OCI-LY7 (cell line): ENCODE measurements at regions not wholly inside any gene's neighbourhood (a gene's known extent, or its start where the extent isn't known, plus 50 kb on each side); places are given as distances from the start of the nearest gene placed in this dataset.

ENCODE experiments used
- BruUV-seq: library from RNA; stranded (reverse); fragments of 400-500 nt; replicated peaks from 2 replicates; lab custom pipeline; 2021; lab: Mats Ljungman, UMichigan
- CTCF ChIA-PET: fragments of 300-600 bp; sonication (Branson Sonifier 250); formaldehyde crosslinking; loops from one replicate; lab custom pipeline; 2022; ENCODE audit warnings: antibody characterized with exemption; ENCODE audit not compliant: unreplicated experiment; lab: Charles Lee
- POLR2A ChIA-PET: fragments of 300-600 bp; sonication (Branson Sonifier 250); formaldehyde crosslinking; loops from one replicate; lab custom pipeline; 2022; ENCODE audit warnings: antibody characterized with exemption; lab: Charles Lee
- DNase-seq: peaks from one replicate; pipeline ENCODE4 v3.0.0-alpha.2; 2015; ENCODE audit warnings: low spot score
- H2AFZ ChIP-seq: fragments of 200-600 bp; sonication (generic), shearing (Covaris generic); 2 replicates; pipeline ENCODE4 v1.6.1; 2014; ENCODE audit warnings: mild to moderate bottlenecking, antibody characterized with exemption, low read length, moderate library complexity
- H3K27ac ChIP-seq: fragments of 200-600 bp; sonication (generic); 2 replicates; pipeline ENCODE4 v1.5.1; 2014; ENCODE audit warnings: mixed run types, low read depth, mild to moderate bottlenecking, moderate library complexity, low read length, inconsistent platforms; ENCODE audit not compliant: poor library complexity, severe bottlenecking
- H3K36me3 ChIP-seq: fragments of 200-600 bp; sonication (generic); 2 replicates; pipeline ENCODE4 v1.6.1; 2014; ENCODE audit warnings: mild to moderate bottlenecking, antibody characterized with exemption, low read length, moderate library complexity, mixed read lengths; ENCODE audit not compliant: insufficient read depth
- H3K4me1 ChIP-seq: fragments of 200-600 bp; sonication (generic); 2 replicates; pipeline ENCODE4 v1.5.1; 2014; ENCODE audit warnings: mild to moderate bottlenecking, low read length; ENCODE audit not compliant: insufficient read depth, poor library complexity, severe bottlenecking
- H3K4me2 ChIP-seq: fragments of 200-600 bp; sonication (generic); 2 replicates; pipeline ENCODE4 v1.6.1; 2014; ENCODE audit warnings: mild to moderate bottlenecking, low read length
- H3K4me3 ChIP-seq: fragments of 200-600 bp; sonication (generic); 2 replicates; pipeline ENCODE4 v1.5.1; 2014; ENCODE audit warnings: mild to moderate bottlenecking, low read depth, low read length; ENCODE audit not compliant: poor library complexity, severe bottlenecking
- H3K79me2 ChIP-seq: fragments of 200-600 bp; sonication (generic); 2 replicates; pipeline ENCODE4 v1.6.1; 2016; ENCODE audit warnings: low read depth, mild to moderate bottlenecking, low read length, moderate library complexity, mixed read lengths; ENCODE audit not compliant: insufficient read depth
- H3K9me2 ChIP-seq: fragments of 200-600 bp; sonication (generic); 2 replicates; pipeline ENCODE4 v1.6.1; 2016; ENCODE audit warnings: mild to moderate bottlenecking, low read length, mixed read lengths; ENCODE audit not compliant: insufficient read depth
- H3K9me3 ChIP-seq: fragments of 200-600 bp; sonication (generic); 2 replicates; pipeline ENCODE4 v1.6.1; 2014; ENCODE audit warnings: mild to moderate bottlenecking, mixed run types, low read length, mixed read lengths
- H4K20me1 ChIP-seq: fragments of 200-600 bp; sonication (generic); 2 replicates; pipeline ENCODE4 v1.6.1; 2014; ENCODE audit warnings: mild to moderate bottlenecking, antibody characterized with exemption, low read length, moderate library complexity, mixed read lengths; ENCODE audit not compliant: insufficient read depth
- EZH2phosphoT487 ChIP-seq: fragments of 200-600 bp; sonication (generic); IDR thresholded peaks from 2 replicates; pipeline ENCODE4 v1.6.1; 2018; ENCODE audit warnings: low read depth, borderline replicate concordance, mild to moderate bottlenecking, mixed run types, antibody characterized with exemption, low read length, moderate library complexity, mixed read lengths
- intact Hi-C: fragments of 100-400 bp; cut with micrococcal nuclease; formaldehyde crosslinking; loops from one replicate; pipeline ENCODE4 v1.10.0; 2022; ENCODE audit not compliant: unreplicated experiment
- TF ChIP-seq, protein P1 (sequence below): fragments of 200-600 bp; sonication (generic); conservative IDR thresholded peaks from 2 replicates; pipeline ENCODE4 v1.5.1; 2014; ENCODE audit warnings: mild to moderate bottlenecking, antibody characterized with exemption, low read length, moderate library complexity, mixed read lengths

DNA sequence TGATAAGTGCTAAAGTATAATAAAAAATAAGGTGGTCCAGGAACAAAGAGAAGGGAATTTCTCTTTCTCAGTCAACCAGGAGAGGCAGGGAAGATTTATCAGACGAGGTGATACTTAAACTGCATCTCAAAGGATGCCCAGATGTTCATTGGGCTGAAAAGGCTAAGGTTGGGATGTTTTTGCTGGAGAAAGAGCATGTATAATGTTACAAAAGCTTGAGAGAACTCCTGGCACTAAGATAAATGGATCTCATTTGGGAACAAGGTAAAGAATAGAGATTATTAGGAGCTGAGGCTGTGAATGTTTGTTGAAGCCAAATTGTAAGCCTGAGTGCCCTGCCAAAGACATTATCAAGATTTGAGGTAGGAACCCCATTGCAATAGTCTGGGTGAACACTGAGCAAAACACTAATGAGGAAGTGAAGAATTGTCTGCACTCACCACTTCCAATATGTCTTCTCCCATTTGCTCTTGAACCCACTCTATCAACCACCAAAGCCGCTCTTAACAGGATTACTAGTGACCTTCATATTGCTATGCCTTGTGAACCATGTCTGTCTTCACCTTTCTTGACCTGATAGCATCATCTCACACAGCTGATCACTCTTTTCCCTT, 149.0 kb upstream of the ARID2 start:
- TF ChIP-seq EZH2phosphoT487, result no peak
- TF ChIP-seq, protein P1, sequence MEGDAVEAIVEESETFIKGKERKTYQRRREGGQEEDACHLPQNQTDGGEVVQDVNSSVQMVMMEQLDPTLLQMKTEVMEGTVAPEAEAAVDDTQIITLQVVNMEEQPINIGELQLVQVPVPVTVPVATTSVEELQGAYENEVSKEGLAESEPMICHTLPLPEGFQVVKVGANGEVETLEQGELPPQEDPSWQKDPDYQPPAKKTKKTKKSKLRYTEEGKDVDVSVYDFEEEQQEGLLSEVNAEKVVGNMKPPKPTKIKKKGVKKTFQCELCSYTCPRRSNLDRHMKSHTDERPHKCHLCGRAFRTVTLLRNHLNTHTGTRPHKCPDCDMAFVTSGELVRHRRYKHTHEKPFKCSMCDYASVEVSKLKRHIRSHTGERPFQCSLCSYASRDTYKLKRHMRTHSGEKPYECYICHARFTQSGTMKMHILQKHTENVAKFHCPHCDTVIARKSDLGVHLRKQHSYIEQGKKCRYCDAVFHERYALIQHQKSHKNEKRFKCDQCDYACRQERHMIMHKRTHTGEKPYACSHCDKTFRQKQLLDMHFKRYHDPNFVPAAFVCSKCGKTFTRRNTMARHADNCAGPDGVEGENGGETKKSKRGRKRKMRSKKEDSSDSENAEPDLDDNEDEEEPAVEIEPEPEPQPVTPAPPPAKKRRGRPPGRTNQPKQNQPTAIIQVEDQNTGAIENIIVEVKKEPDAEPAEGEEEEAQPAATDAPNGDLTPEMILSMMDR, result no peak
- no peak overlapping the region for H3K27ac ChIP-seq
- peaks cover 5% of the 10 kb centered on the region for H3K4me1 ChIP-seq
- intact Hi-C loops, result no loop called here
- no peak overlapping the region for H3K4me2 ChIP-seq
- H3K9me2 ChIP-seq, result no peaks in the 10 kb centered on the region
- ChIA-PET POLR2A (interaction anchor here (1.1 to 1.2 kb wide), 2 partner anchors 8 to 35 kb away, joined by 3 read pairs; no protein-coding TSS in a partner anchor), CTCF (no interaction called here)
- no peak overlapping the region for H3K4me3 ChIP-seq
- no peak overlapping the region for H2AFZ ChIP-seq
- no peaks in the 10 kb centered on the region for H4K20me1 ChIP-seq
- no TSS peak for BruUV-seq
- no peaks in the 10 kb centered on the region for H3K36me3 ChIP-seq
- H3K79me2 ChIP-seq, result no peaks in the 10 kb centered on the region
- H3K9me3 ChIP-seq, result no peaks in the 10 kb centered on the region
- DNase-seq, result no peak

DNA sequence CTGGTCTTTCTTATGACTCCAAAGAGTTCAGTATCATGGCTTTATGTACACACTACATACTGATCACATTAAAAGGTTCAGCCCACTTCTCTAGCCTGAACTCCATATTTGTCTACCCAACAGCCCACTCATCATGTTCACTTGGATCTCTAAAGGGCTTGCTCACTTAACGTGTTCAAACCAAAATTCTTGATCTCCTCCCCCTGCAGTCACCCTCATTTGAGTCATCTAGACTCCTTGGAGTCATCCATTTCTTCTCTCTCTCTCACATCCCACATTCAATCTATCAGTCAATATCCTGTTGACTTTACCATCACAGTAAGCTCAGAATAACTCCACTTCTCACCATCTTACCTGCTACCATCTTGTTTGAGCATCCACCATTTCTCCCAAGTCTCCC, 148.4 kb upstream of the ARID2 start:
- Histone ChIP-seq H3K79me2 (no peaks in the 10 kb centered on the region), H3K36me3 (no peaks in the 10 kb centered on the region), H3K4me2 (no peak overlapping the region), H3K27ac (no peak overlapping the region), H3K9me2 (no peaks in the 10 kb centered on the region), H2AFZ (no peak overlapping the region), H3K4me3 (no peak overlapping the region), H3K9me3 (no peaks in the 10 kb centered on the region), H3K4me1 (peaks cover 5% of the 10 kb centered on the region), H4K20me1 (no peaks in the 10 kb centered on the region)
- BruUV-seq, result no TSS peak
- DNase-seq, result no peak
- ChIA-PET POLR2A (interaction anchor here (1.2 kb wide), 1 partner anchor 9 kb away, joined by 3 read pairs; no protein-coding TSS in a partner anchor), CTCF (no interaction called here)
- intact Hi-C loops, result no loop called here
- TF ChIP-seq, protein P1, result no peak
- TF ChIP-seq EZH2phosphoT487, result no peak

DNA sequence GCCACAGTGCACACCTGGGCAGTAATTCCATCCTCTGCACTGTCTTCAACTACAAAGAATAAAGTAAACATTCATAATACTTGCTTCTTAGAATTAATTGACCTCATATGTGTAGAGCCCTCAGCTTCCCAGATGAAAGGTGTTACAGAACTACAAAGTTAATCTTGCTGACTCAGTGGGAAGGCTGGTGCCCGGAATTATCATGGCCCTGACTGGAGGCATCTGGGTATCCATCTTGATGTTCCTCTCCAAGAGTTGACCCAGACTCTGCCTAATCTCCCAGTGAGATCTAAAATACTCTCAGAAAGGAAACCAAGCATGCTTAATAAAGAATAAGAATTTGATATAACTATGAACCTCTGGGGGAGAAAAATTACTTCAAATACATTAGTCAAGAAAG, 147.0 kb upstream of the ARID2 start:
- no peak overlapping the region for H3K4me3 ChIP-seq
- no peak overlapping the region for H3K27ac ChIP-seq
- H3K9me3 ChIP-seq, result no peaks in the 10 kb centered on the region
- H3K9me2 ChIP-seq, result no peaks in the 10 kb centered on the region
- no peak for DNase-seq
- CTCF ChIA-PET, result interaction anchor here (0.6 kb wide), 1 partner anchor 36 kb away, joined by 5 read pairs; no protein-coding TSS in a partner anchor
- no peak overlapping the region for H3K4me2 ChIP-seq
- H4K20me1 ChIP-seq, result no peaks in the 10 kb centered on the region
- intact Hi-C loops, result no loop called here
- no peak overlapping the region for H2AFZ ChIP-seq
- BruUV-seq, result no TSS peak
- POLR2A ChIA-PET, result interaction anchor here (0.5 kb wide), 1 partner anchor 18 kb away, joined by 3 read pairs; no protein-coding TSS in a partner anchor
- no peaks in the 10 kb centered on the region for H3K36me3 ChIP-seq
- TF ChIP-seq, protein P1, result no peak
- TF ChIP-seq EZH2phosphoT487, result no peak
- H3K4me1 ChIP-seq, result no peaks in the 10 kb centered on the region
- no peaks in the 10 kb centered on the region for H3K79me2 ChIP-seq
